Thoracic aorta (tissue), 2 donors: ENCODE measurements at regions not wholly inside any gene's neighbourhood (a gene's known extent, or its start where the extent isn't known, plus 50 kb on each side); places are given as distances from the start of the nearest gene placed in this dataset.

Experiments
- ATAC-seq: fragments of 150-250 bp; one replicate; pipeline ENCODE4 v1.8.0; 2017; ENCODE audit warnings: low read depth; ENCODE audit not compliant: insufficient number of reproducible peaks, low FRiP score
- DNase-seq: peaks from one replicate; pipeline ENCODE4 v3.0.0-alpha.2; 2020; ENCODE audit warnings: low spot score
- H3K27ac ChIP-seq, 2 donors: fragments of 200-600 bp; sonication (generic); 1 replicate in 1 of 2; 2 replicates in 1 of 2; pipeline ENCODE4 v1.5.1; 2016; ENCODE audit warnings: mild to moderate bottlenecking in 2 of 2, moderate library complexity in 2 of 2
- H3K27me3 ChIP-seq: fragments of 200-600 bp; sonication (generic); replicated peaks from 2 replicates; pipeline ENCODE4 v1.6.0; 2016; ENCODE audit warnings: mild to moderate bottlenecking; ENCODE audit not compliant: insufficient read depth
- H3K36me3 ChIP-seq: fragments of 200-600 bp; sonication (generic); one replicate; pipeline ENCODE4 v1.5.1; 2016
- H3K4me1 ChIP-seq, 2 donors: fragments of 200-600 bp; sonication (generic); 1 replicate in 1 of 2; 2 replicates in 1 of 2; pipeline versions ENCODE4 v1.5.1 to v1.6.0; 2016; ENCODE audit warnings: low read depth in 2 of 2, mild to moderate bottlenecking in 1 of 2; ENCODE audit not compliant: control insufficient read depth in 1 of 2
- H3K4me3 ChIP-seq: fragments of 200-600 bp; sonication (generic); 2 replicates; pipeline ENCODE4 v1.5.1; 2016; ENCODE audit warnings: mild to moderate bottlenecking
- H3K9me3 ChIP-seq: fragments of 200-600 bp; sonication (generic); 2 replicates; pipeline ENCODE4 v1.5.1; 2016
- TF ChIP-seq, protein P1 (sequence below): fragments of 200-600 bp; sonication (generic); IDR thresholded peaks from one replicate; pipeline ENCODE4 v1.5.1; 2019; ENCODE audit warnings: antibody characterized with exemption

- no peaks in the 10 kb centered on the region for H3K4me1 ChIP-seq
- no peak overlapping the region for H3K27ac ChIP-seq
- no peak overlapping the region for H3K4me3 ChIP-seq
- ATAC-seq (no peak), DNase-seq (no peak)
- H3K9me3 ChIP-seq, result no peaks in the 10 kb centered on the region
- no peaks in the 10 kb centered on the region for H3K36me3 ChIP-seq
- TF ChIP-seq, protein P1, sequence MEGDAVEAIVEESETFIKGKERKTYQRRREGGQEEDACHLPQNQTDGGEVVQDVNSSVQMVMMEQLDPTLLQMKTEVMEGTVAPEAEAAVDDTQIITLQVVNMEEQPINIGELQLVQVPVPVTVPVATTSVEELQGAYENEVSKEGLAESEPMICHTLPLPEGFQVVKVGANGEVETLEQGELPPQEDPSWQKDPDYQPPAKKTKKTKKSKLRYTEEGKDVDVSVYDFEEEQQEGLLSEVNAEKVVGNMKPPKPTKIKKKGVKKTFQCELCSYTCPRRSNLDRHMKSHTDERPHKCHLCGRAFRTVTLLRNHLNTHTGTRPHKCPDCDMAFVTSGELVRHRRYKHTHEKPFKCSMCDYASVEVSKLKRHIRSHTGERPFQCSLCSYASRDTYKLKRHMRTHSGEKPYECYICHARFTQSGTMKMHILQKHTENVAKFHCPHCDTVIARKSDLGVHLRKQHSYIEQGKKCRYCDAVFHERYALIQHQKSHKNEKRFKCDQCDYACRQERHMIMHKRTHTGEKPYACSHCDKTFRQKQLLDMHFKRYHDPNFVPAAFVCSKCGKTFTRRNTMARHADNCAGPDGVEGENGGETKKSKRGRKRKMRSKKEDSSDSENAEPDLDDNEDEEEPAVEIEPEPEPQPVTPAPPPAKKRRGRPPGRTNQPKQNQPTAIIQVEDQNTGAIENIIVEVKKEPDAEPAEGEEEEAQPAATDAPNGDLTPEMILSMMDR, result no peak
- H3K27me3 ChIP-seq, result no peaks in the 10 kb centered on the region
These were observed 1716.5 kb upstream of the SLC10A2 start for GRCh38 chr13:104782741-104783140.

DNA sequence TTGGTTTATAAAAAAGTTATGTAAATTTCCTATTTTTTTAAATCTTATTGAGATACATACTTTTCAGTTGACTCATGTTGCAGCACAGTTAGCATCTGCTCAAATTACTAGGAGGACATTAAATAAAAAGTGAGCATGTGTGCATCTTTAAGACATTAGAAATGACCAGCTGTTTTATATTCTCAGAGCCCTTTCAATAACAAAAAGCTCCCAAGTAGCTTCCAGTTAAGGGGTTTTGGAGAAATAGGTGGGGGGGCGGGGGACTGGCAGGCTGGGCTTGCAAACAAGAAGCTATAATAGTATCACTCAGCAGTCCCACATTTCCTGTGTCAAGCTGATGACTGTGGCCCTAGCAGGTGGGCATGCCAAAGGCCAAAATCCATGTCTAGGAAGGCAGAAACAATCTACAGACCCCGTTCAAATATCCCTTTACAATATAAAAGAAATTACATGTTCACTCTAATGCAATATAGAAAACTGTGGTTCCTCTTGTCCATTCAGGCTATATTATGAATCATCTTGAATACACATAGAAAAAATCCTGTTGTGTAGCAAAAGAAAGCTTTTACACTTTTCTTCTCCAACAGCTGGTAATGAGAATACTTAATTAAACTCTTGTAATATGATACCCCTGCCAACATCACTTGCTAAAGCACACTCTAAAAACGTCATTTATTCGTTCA lies 1713.2 kb upstream of the SLC10A2 start:
- Histone ChIP-seq H3K4me1 (no peaks in the 10 kb centered on the region), H3K9me3 (no peaks in the 10 kb centered on the region), H3K27me3 (no peaks in the 10 kb centered on the region), H3K4me3 (no peak overlapping the region), H3K36me3 (no peaks in the 10 kb centered on the region), H3K27ac (no peak overlapping the region)
- DNase-seq (no peak), ATAC-seq (no peak)
- TF ChIP-seq, protein P1, result no peak

- no peak overlapping the region for H3K27ac ChIP-seq
- no peak overlapping the region for H3K4me3 ChIP-seq
- DNase-seq (no peak), ATAC-seq (no peak)
- TF ChIP-seq, protein P1, result peak; percentile 29
- H3K27me3 ChIP-seq, result no peaks in the 10 kb centered on the region
- H3K36me3 ChIP-seq, result no peaks in the 10 kb centered on the region
- no peaks in the 10 kb centered on the region for H3K4me1 ChIP-seq
- H3K9me3 ChIP-seq, result no peaks in the 10 kb centered on the region
These were observed 1707.6 kb upstream of the SLC10A2 start for GRCh38 chr13:104773775-104774174.

DNA sequence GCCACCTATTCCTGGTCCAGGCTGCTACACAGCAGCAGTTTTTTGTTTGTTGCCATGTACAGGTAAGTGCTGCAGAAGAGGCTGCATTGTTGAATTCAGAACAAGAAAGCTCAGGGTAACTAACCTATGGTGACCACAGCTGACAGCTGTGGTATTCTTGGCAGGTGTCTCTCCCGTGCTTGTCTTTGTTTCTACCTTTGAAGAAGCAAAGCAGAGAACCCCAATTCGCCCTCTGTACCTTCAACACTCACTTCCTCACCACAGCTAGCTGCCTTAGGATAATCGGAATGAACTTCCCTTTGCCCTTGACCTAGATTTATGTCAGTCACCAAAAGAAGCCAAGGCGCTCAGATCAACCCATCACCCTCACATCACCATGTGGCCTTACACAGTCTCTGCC lies 1703.3 kb upstream of the SLC10A2 start:
- Histone ChIP-seq H3K27me3 (no peaks in the 10 kb centered on the region), H3K4me3 (no peak overlapping the region), H3K27ac (no peak overlapping the region), H3K36me3 (no peaks in the 10 kb centered on the region), H3K9me3 (no peaks in the 10 kb centered on the region), H3K4me1 (no peaks in the 10 kb centered on the region)
- ATAC-seq (no peak), DNase-seq (no peak)
- TF ChIP-seq, protein P1, result no peak

- no peaks in the 10 kb centered on the region for H3K27me3 ChIP-seq
- no peaks in the 10 kb centered on the region for H3K9me3 ChIP-seq
- no peak overlapping the region for H3K27ac ChIP-seq
- H3K36me3 ChIP-seq, result no peaks in the 10 kb centered on the region
- no peaks in the 10 kb centered on the region for H3K4me1 ChIP-seq
- H3K4me3 ChIP-seq, result no peak overlapping the region
- DNase-seq, result no peak
- no peak for ATAC-seq
- TF ChIP-seq, protein P1, result no peak
These were observed 1700.1 kb upstream of the SLC10A2 start for GRCh38 chr13:104766319-104766718.
